GM12878 (cell line): ENCODE measurements at regions not wholly inside any gene's neighbourhood (a gene's known extent, or its start where the extent isn't known, plus 50 kb on each side); places are given as distances from the start of the nearest gene placed in this dataset.

Experiments
- ATAC-seq: fragments of 200-7000 bp; cut with Tn5 transposase; 3 replicates; pipeline ENCODE4 v1.9.1; 2020; ENCODE audit warnings: mild to moderate bottlenecking, moderate library complexity
- BruUV-seq: library from RNA; stranded (reverse); fragments of 400-500 nt; replicated peaks from 2 replicates; lab custom pipeline; 2021; lab: Mats Ljungman, UMichigan
- CTCF ChIA-PET: fragments of 300-600 bp; sonication (Branson Sonifier 250); formaldehyde crosslinking; extraction: SDS; loops from one replicate; lab custom pipeline; 2021; ENCODE audit warnings: inconsistent platforms; lab: Yijun Ruan, JAX
- POLR2A ChIA-PET: fragments of 350-600 bp; formaldehyde crosslinking; extraction: SDS; loops from one replicate; lab custom pipeline; 2021; ENCODE audit warnings: inconsistent platforms; lab: Charles Lee
- RAD21 ChIA-PET: fragments of 300-600 bp; sonication (Branson Sonifier 250); formaldehyde crosslinking; loops from one replicate; lab custom pipeline; 2023; ENCODE audit warnings: antibody characterized with exemption; ENCODE audit not compliant: unreplicated experiment; lab: Charles Lee
- SMC1A ChIA-PET: fragments of 300-600 bp; sonication (Branson Sonifier 250); formaldehyde crosslinking; loops from one replicate; lab custom pipeline; 2023; ENCODE audit not compliant: unreplicated experiment, uncharacterized antibody; lab: Charles Lee
- DNase-seq: peaks from one replicate; pipeline ENCODE4 v3.0.0-alpha.2; 2011; ENCODE audit warnings: low read depth, low spot score
- FAIRE-seq: peaks from 3 replicates; lab custom pipeline; 2011; peaks lifted over from hg19 to GRCh38; lab: Jason Lieb, UNC
- H2AFZ ChIP-seq: 2 replicates; pipeline ENCODE4 v1.6.0; 2011; ENCODE audit warnings: low read depth, low read length, control low read depth; ENCODE audit not compliant: control insufficient read depth
- H3K27ac ChIP-seq: 2 replicates; pipeline ENCODE4 v1.5.1; 2011; ENCODE audit warnings: control low read depth; ENCODE audit not compliant: control insufficient read depth, insufficient read depth
- H3K27me3 ChIP-seq, 2 experiments: replicated peaks in 1 of 2; 2 replicates each; pipeline versions ENCODE4 v1.6.0 to v1.6.1; 2011; ENCODE audit warnings: low read length in 1 of 2; ENCODE audit not compliant: control insufficient read depth in 2 of 2, insufficient read depth in 2 of 2
- H3K36me3 ChIP-seq, 2 experiments: 2 replicates each; pipeline ENCODE4 v1.5.1; 2011; ENCODE audit warnings: low read length in 1 of 2; ENCODE audit not compliant: control insufficient read depth in 2 of 2, insufficient read depth in 2 of 2
- H3K4me1 ChIP-seq: 2 replicates; pipeline ENCODE4 v1.6.1; 2011; ENCODE audit warnings: mild to moderate bottlenecking, low read length, moderate library complexity, mixed read lengths; ENCODE audit not compliant: control insufficient read depth, insufficient read depth
- H3K4me2 ChIP-seq: 2 replicates; pipeline ENCODE4 v1.6.0; 2011; ENCODE audit warnings: control low read depth; ENCODE audit not compliant: control insufficient read depth, insufficient read depth
- H3K4me3 ChIP-seq: fragments of 200-600 bp; sonication (generic); 2 replicates; pipeline ENCODE4 v1.5.1; 2016
- H3K79me2 ChIP-seq: 2 replicates; pipeline ENCODE4 v1.6.0; 2011; ENCODE audit warnings: low read length; ENCODE audit not compliant: control insufficient read depth, insufficient read depth
- H3K9ac ChIP-seq: 2 replicates; pipeline ENCODE4 v1.8.0; 2011; ENCODE audit warnings: low read length, control low read depth, mixed read lengths; ENCODE audit not compliant: control insufficient read depth, insufficient read depth
- H3K9me3 ChIP-seq: replicated peaks from 3 replicates; pipeline ENCODE4 v1.5.1; 2011; ENCODE audit warnings: mild to moderate bottlenecking, low read length; ENCODE audit not compliant: control insufficient read depth, insufficient read depth
- H4K20me1 ChIP-seq: 2 replicates; pipeline ENCODE4 v1.6.0; 2011; ENCODE audit not compliant: control insufficient read depth, insufficient read depth
- CBFB ChIP-seq: IDR thresholded peaks from 2 replicates; pipeline ENCODE4 v1.6.1; 2016; ENCODE audit warnings: antibody characterized with exemption, low read depth
- EED ChIP-seq: sonication (generic); IDR thresholded peaks from 2 replicates; pipeline ENCODE4 v1.6.1; 2016; ENCODE audit warnings: antibody characterized with exemption, low read depth
- GABPA ChIP-seq: IDR thresholded peaks from 2 replicates; pipeline ENCODE4 v1.6.1; 2014; ENCODE audit warnings: antibody characterized with exemption, low read depth, mild to moderate bottlenecking, inconsistent platforms
- KDM1A ChIP-seq: fragments of 200-600 bp; sonication (generic); IDR thresholded peaks from 2 replicates; pipeline ENCODE4 v1.6.1; 2016; ENCODE audit warnings: borderline replicate concordance
- NFXL1 ChIP-seq: fragments of 450-650 bp; IDR thresholded peaks from 2 replicates; pipeline ENCODE4 v1.6.1; 2017; ENCODE audit warnings: antibody characterized with exemption, mild to moderate bottlenecking, borderline replicate concordance
- NR2C1 ChIP-seq: fragments of 450-650 bp; IDR thresholded peaks from 2 replicates; pipeline ENCODE4 v1.6.1; 2017; ENCODE audit warnings: antibody characterized with exemption, mild to moderate bottlenecking, moderate library complexity
- POU2F2 ChIP-seq: IDR thresholded peaks from 3 replicates; pipeline ENCODE4 v1.6.1; 2011; ENCODE audit warnings: low read depth, mild to moderate bottlenecking, low read length, borderline replicate concordance
- RAD51 ChIP-seq: fragments of 450-650 bp; IDR thresholded peaks from 2 replicates; pipeline ENCODE4 v1.6.1; 2016; ENCODE audit warnings: moderate library complexity, mild to moderate bottlenecking, inconsistent platforms
- RB1 ChIP-seq: fragments of 450-650 bp; formaldehyde crosslinking; IDR thresholded peaks from 2 replicates; pipeline ENCODE4 v1.6.1; 2017; ENCODE audit warnings: mild to moderate bottlenecking, borderline replicate concordance
- RCOR1 ChIP-seq: conservative IDR thresholded peaks from 2 replicates; pipeline ENCODE4 v1.6.1; 2012; ENCODE audit warnings: low read depth, low read length, improper control_type of control experiment
- SMC3 ChIP-seq: IDR thresholded peaks from 2 replicates; pipeline ENCODE4 v1.6.1; 2011; ENCODE audit warnings: low read length, improper control_type of control experiment, borderline replicate concordance
- TCF3 ChIP-seq: IDR thresholded peaks from 2 replicates; pipeline ENCODE4 v1.6.1; 2012; ENCODE audit warnings: low read depth, mild to moderate bottlenecking, low read length, borderline replicate concordance; ENCODE audit not compliant: insufficient read depth
- WGBS: methylation state at CpG from one replicate; pipeline ENCODE4 v1.1.6; 2016; ENCODE audit warnings: low lambda C conversion rate; ENCODE audit not compliant: insufficient replicate concordance, insufficient coverage; ENCODE audit errors: missing lambda C conversion rate; 5-methylcytosine and 5-hydroxymethylcytosine counted together
- in situ Hi-C: fragments of 300-500 bp; cut with MboI; formaldehyde crosslinking; loops from 9 replicates; pipeline ENCODE4 v1.14.3; 2018; ENCODE audit warnings: mixed read lengths
- intact Hi-C: fragments of 100-400 bp; cut with micrococcal nuclease; formaldehyde crosslinking; loops from one replicate; pipeline ENCODE4 v1.14.2; 2022; ENCODE audit not compliant: unreplicated experiment
- TF ChIP-seq, protein P1 (sequence below): IDR thresholded peaks from 2 replicates; pipeline ENCODE4 v1.6.1; 2011; ENCODE audit warnings: borderline replicate concordance, low read depth, mild to moderate bottlenecking, moderate library complexity, low read length; ENCODE audit not compliant: insufficient read depth, poor library complexity, severe bottlenecking
- TF ChIP-seq, protein P2 (sequence below): fragments of 450-650 bp; formaldehyde crosslinking; IDR thresholded peaks from 2 replicates; pipeline ENCODE4 v1.4.0; 2022; ENCODE audit warnings: mild to moderate bottlenecking, moderate library complexity
- TF ChIP-seq, protein P3 (sequence below), 3 experiments: IDR thresholded peaks in 2 of 3; conservative IDR thresholded peaks in 1 of 3; 2 replicates each; pipeline ENCODE4 v1.5.1; 2011; ENCODE audit warnings: low read depth in 3 of 3, low read length in 3 of 3, mild to moderate bottlenecking in 3 of 3, control low read depth in 2 of 3, moderate library complexity in 2 of 3, inconsistent platforms in 1 of 3, mixed read lengths in 1 of 3; ENCODE audit not compliant: control insufficient read depth in 2 of 3, insufficient read depth in 1 of 3; ENCODE audit errors: extremely low read depth in 1 of 3

DNA sequence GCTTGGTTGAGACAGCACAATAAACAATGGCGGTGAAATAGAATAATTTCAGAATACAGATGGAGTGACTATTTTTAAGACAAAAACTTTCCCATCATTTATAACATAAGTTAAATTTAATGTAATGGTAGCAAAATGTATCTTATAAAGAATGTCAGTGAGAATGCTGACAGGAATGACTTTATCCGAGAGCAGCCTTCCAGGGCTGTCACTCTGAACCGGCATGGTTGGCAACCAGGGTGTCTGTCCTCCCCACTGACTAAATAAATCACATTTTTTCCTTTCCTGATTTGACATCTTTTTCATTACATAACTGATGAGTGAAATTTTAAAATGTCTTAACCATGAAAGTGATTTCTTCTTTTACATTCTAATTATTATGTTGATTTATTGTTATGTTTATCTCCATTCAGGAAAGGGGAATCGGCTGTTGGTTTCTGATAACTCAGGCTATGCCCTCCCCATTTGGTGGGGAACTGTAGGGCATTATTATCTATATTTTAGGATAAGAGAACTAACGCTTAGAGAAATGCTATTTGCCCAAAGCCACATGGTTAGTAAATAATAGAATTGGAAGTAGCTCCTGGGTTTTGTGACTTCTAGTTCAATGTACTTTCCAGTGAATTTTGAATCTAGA, 109.2 kb upstream of the OGFRL1 start (continued):
- no peak for TF ChIP-seq NFXL1
- TF ChIP-seq, protein P1, sequence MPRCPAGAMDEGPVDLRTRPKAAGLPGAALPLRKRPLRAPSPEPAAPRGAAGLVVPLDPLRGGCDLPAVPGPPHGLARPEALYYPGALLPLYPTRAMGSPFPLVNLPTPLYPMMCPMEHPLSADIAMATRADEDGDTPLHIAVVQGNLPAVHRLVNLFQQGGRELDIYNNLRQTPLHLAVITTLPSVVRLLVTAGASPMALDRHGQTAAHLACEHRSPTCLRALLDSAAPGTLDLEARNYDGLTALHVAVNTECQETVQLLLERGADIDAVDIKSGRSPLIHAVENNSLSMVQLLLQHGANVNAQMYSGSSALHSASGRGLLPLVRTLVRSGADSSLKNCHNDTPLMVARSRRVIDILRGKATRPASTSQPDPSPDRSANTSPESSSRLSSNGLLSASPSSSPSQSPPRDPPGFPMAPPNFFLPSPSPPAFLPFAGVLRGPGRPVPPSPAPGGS: no peak
- no peak for TF ChIP-seq RCOR1
- TF ChIP-seq, all 136 proteins: peak for 0

DNA sequence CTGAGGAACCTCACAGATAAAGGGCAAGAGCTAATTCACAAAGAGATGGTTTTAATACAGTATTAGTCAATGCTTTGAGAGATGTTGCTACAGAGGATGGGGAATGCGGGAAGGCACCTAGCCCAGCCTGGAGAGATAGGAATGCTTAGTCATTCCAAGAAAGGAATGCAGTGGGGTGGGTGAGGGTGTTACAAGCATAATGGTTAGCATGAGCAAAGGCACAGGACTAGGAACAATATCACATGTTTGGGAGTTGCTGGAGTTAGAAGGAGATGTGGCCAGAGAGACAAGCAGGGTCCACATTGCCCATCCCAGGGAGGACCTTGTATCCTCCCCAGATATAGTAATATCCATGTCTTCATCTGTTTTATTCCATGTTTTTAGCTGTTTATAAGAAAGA, 107.0 kb upstream of the OGFRL1 start:
- H3K27me3 ChIP-seq: peaks cover 0 to 4% of the 10 kb centered on the region in 2 experiments; a peak in 2 of 4 replicates
- no peaks in the 10 kb centered on the region for H3K79me2 ChIP-seq
- FAIRE-seq (no peak), ATAC-seq (no peak), DNase-seq (no peak)
- BruUV-seq: no TSS peak
- WGBS: 0% methylated on average over 1 of the region's 1 CpG
- H3K27ac ChIP-seq: no peak overlapping the region
- intact Hi-C loops (loop anchor here (10.0 kb wide), 1 partner anchor 333 kb away; no protein-coding TSS in a partner anchor), in situ Hi-C loops (no loop called here)
- no peaks in the 10 kb centered on the region for H4K20me1 ChIP-seq
- no peak overlapping the region for H3K4me2 ChIP-seq
- no peak overlapping the region for H2AFZ ChIP-seq
- POLR2A ChIA-PET: no interaction called here
- TF ChIP-seq SMC3: no peak
- TF ChIP-seq TCF3: no peak
- TF ChIP-seq, protein P2, sequence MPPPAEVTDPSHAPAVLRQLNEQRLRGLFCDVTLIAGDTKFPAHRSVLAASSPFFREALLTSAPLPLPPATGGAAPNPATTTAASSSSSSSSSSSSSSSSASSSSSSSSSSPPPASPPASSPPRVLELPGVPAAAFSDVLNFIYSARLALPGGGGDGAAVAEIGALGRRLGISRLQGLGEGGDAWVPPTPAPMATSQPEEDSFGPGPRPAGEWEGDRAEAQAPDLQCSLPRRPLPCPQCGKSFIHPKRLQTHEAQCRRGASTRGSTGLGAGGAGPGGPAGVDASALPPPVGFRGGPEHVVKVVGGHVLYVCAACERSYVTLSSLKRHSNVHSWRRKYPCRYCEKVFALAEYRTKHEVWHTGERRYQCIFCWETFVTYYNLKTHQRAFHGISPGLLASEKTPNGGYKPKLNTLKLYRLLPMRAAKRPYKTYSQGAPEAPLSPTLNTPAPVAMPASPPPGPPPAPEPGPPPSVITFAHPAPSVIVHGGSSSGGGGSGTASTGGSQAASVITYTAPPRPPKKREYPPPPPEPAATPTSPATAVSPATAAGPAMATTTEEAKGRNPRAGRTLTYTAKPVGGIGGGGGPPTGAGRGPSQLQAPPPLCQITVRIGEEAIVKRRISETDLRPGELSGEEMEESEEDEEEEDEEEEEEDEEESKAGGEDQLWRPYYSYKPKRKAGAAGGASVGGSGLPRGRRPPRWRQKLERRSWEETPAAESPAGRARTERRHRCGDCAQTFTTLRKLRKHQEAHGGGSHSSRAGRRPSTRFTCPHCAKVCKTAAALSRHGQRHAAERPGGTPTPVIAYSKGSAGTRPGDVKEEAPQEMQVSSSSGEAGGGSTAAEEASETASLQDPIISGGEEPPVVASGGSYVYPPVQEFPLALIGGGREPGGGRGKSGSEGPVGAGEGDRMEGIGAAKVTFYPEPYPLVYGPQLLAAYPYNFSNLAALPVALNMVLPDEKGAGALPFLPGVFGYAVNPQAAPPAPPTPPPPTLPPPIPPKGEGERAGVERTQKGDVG: no peak
- TF ChIP-seq, protein P3, sequence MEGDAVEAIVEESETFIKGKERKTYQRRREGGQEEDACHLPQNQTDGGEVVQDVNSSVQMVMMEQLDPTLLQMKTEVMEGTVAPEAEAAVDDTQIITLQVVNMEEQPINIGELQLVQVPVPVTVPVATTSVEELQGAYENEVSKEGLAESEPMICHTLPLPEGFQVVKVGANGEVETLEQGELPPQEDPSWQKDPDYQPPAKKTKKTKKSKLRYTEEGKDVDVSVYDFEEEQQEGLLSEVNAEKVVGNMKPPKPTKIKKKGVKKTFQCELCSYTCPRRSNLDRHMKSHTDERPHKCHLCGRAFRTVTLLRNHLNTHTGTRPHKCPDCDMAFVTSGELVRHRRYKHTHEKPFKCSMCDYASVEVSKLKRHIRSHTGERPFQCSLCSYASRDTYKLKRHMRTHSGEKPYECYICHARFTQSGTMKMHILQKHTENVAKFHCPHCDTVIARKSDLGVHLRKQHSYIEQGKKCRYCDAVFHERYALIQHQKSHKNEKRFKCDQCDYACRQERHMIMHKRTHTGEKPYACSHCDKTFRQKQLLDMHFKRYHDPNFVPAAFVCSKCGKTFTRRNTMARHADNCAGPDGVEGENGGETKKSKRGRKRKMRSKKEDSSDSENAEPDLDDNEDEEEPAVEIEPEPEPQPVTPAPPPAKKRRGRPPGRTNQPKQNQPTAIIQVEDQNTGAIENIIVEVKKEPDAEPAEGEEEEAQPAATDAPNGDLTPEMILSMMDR (IDR thresholded peaks at IDR 0.05 in 2 of 3, conservative IDR thresholded peaks at IDR 0.05 in 1 of 3; ENCODE audit: control insufficient read depth in 2 of 3, extremely low read depth in 1 of 3, insufficient read depth in 1 of 3, low read depth in 3 of 3, low read length in 3 of 3): no peak
- TF ChIP-seq NR2C1: no peak
- no peak for TF ChIP-seq KDM1A
- TF ChIP-seq EED: no peak
- no peak for TF ChIP-seq RB1
- no peak for TF ChIP-seq RAD51
- TF ChIP-seq CBFB: no peak
- no peak for TF ChIP-seq POU2F2
- no peak for TF ChIP-seq GABPA
- no peaks in the 10 kb centered on the region for H3K4me1 ChIP-seq
- H3K9ac ChIP-seq: no peak overlapping the region
- SMC1A ChIA-PET: interaction anchor here (0.9 kb wide), 1 partner anchor 12 kb away, joined by 3 read pairs; no protein-coding TSS in a partner anchor
- no peaks in the 10 kb centered on the region for H3K36me3 ChIP-seq
- H3K4me3 ChIP-seq: no peak overlapping the region
- no peaks in the 10 kb centered on the region for H3K9me3 ChIP-seq
- CTCF ChIA-PET: no interaction called here
- RAD21 ChIA-PET: interaction anchor here (0.9 kb wide), 1 partner anchor 9 kb away, joined by 3 read pairs; no protein-coding TSS in a partner anchor
